GM19238 (cell line): ENCODE measurements at regions not wholly inside any gene's neighbourhood (a gene's known extent, or its start where the extent isn't known, plus 50 kb on each side); places are given as distances from the start of the nearest gene placed in this dataset.
"Not testable (repeated sequence)": the region's sequence is repeated elsewhere in the genome, so short reads cannot be mapped to it uniquely, and the experiment has no call there.

Experiments
- DNase-seq: peaks from one replicate; pipeline ENCODE4 v3.0.0; 2011; ENCODE audit warnings: low spot score; ENCODE audit not compliant: insufficient read length

GRCh38 chr11:71129624-71130023 is 122.8 kb downstream of the SHANK2 start:
- no peak for DNase-seq

- DNase-seq = no peak
Observed at GRCh38 chr11:71127806-71128205, 124.6 kb downstream of the SHANK2 start.

- DNase-seq = not testable (repeated sequence)
Observed at GRCh38 chr11:71126401-71126800, 126.0 kb downstream of the SHANK2 start.

GRCh38 chr11:71125150-71125549 is 127.2 kb downstream of the SHANK2 start:
- no peak for DNase-seq

- DNase-seq = no peak
Observed at GRCh38 chr11:71124127-71124526, 128.2 kb downstream of the SHANK2 start.

GRCh38 chr11:71120471-71120896 is 131.9 kb downstream of the SHANK2 start:
- no peak for DNase-seq

GRCh38 chr11:71119656-71120269 is 132.6 kb downstream of the SHANK2 start:
- DNase-seq = no peak

- DNase-seq = no peak
Observed at GRCh38 chr11:71118671-71119250, 133.6 kb downstream of the SHANK2 start.

- DNase-seq = no peak
Observed at GRCh38 chr11:71117311-71117710, 135.1 kb downstream of the SHANK2 start.

GRCh38 chr11:71116693-71117040 is 135.7 kb downstream of the SHANK2 start:
- DNase-seq = no peak

- DNase-seq = no peak
Observed at GRCh38 chr11:71115770-71116692, 136.3 kb downstream of the SHANK2 start.

- no peak for DNase-seq
Observed at GRCh38 chr11:71114124-71114851, 138.1 kb downstream of the SHANK2 start.

- no peak for DNase-seq
Observed at GRCh38 chr11:71112990-71113389, 139.4 kb downstream of the SHANK2 start.

- no peak for DNase-seq
Observed at GRCh38 chr11:71112454-71112853, 139.9 kb downstream of the SHANK2 start.

GRCh38 chr11:71109586-71109985 is 142.8 kb downstream of the SHANK2 start:
- no peak for DNase-seq

GRCh38 chr11:71109186-71109585 is 143.2 kb downstream of the SHANK2 start:
- DNase-seq = no peak

- DNase-seq = no peak
Observed at GRCh38 chr11:71108013-71108865, 144.1 kb downstream of the SHANK2 start.

GRCh38 chr11:71106671-71107070 is 145.7 kb downstream of the SHANK2 start:
- DNase-seq = no peak

- DNase-seq = no peak
Observed at GRCh38 chr11:71103266-71103665, 149.1 kb downstream of the SHANK2 start.

GRCh38 chr11:71102251-71102995 is 150.0 kb downstream of the SHANK2 start:
- DNase-seq = no peak
